ENCODE measurements at regions not wholly inside any gene's neighbourhood (a gene's known extent, or its start where the extent isn't known, plus 50 kb on each side); places are given as distances from the start of the nearest gene placed in this dataset.

GRCh38 chr16:79971237-79971572, 370.7 kb upstream of the MAF start:
- peaks cover 2% of the 10 kb centered on the region for H3K27me3 Mint-ChIP-seq (ENCODE audit: unreplicated experiment)
- no peak for DNase-seq
- H3K27ac Mint-ChIP-seq (ENCODE audit: unreplicated experiment), result no peak overlapping the region

DNA sequence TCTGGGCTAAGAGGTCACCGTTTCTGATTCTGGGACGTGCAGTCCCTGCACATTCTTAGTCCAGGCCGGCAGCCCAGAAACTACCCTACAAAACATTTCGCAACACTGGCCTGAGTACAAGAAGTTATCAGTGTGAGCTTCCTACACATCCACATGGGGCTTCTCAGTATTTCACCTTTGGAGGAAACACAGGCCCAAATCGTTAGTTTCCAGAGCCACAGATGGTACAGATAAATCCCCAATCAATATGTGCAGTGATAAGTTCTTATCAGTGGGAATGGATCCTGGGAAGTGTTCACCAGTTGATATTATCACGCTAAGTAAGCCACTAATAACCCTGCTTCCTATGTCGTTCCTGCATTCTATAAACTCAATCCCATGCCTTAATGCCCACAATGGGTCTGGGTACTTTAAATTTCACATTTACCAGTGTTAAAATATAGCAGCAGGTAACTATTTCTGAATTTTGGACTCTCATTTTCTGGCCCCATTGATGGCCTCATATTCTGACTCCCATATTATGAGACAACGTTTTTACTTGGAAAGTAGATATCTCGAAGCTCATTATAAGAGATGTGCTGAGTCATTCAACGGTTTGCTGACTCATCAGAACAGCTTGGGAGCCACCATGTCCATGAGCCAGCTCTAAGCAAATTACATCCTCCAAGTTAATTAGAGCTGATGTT, 370.2 kb upstream of the MAF start:
- H3K27me3 Mint-ChIP-seq (ENCODE audit: unreplicated experiment), result peaks cover 2% of the 10 kb centered on the region
- no peak overlapping the region for H3K4me3 Mint-ChIP-seq (ENCODE audit: unreplicated experiment)
- TF ChIP-seq CTCF (IDR thresholded peaks at IDR 0.05; ENCODE audit: partially characterized antibody, unreplicated experiment), result no peak

More at GRCh38 chr16:79971237-79971572, 370.7 kb upstream of the MAF start:
- Mint-ChIP-seq H3K4me3 (ENCODE audit: unreplicated experiment) (no peak overlapping the region), H3K4me1 (ENCODE audit: low read depth, unreplicated experiment) (no peaks in the 10 kb centered on the region), H3K36me3 (ENCODE audit: unreplicated experiment) (no peaks in the 10 kb centered on the region), H3K9me3 (ENCODE audit: unreplicated experiment) (no peaks in the 10 kb centered on the region)
- no peak for TF ChIP-seq CTCF (IDR thresholded peaks at IDR 0.05; ENCODE audit: partially characterized antibody, unreplicated experiment)

DNA sequence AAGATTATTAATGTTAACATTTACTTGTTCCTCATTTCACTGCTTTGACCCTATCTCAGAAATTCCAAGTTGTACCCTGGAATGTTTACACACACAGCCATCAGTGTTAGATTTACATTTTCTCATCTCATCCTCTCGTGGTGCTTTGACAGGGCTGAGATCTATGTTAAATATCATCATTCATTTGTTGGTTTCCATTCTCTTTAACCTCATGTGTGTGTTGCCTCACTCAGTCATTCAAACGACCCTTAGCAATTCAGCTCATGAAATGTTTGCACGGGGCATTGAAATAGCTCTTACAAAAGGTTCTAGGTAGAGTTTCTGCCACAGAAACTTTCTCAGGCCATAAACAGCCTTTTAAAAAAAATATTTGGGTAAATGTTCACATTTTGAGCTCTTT, 369.6 kb upstream of the MAF start:
- Mint-ChIP-seq H3K4me3 (ENCODE audit: unreplicated experiment) (no peak overlapping the region), H3K9me3 (ENCODE audit: unreplicated experiment) (no peaks in the 10 kb centered on the region), H3K36me3 (ENCODE audit: unreplicated experiment) (no peaks in the 10 kb centered on the region), H3K27me3 (ENCODE audit: unreplicated experiment) (peaks cover 2% of the 10 kb centered on the region), H3K4me1 (ENCODE audit: low read depth, unreplicated experiment) (no peaks in the 10 kb centered on the region), H3K27ac (ENCODE audit: unreplicated experiment) (no peak overlapping the region)
- no peak for DNase-seq
- TF ChIP-seq CTCF (IDR thresholded peaks at IDR 0.05; ENCODE audit: partially characterized antibody, unreplicated experiment), result no peak

More for the DNA sequence above, 370.2 kb upstream of the MAF start:
- no peaks in the 10 kb centered on the region for H3K4me1 Mint-ChIP-seq (ENCODE audit: low read depth, unreplicated experiment)
- no peaks in the 10 kb centered on the region for H3K36me3 Mint-ChIP-seq (ENCODE audit: unreplicated experiment)
- no peaks in the 10 kb centered on the region for H3K9me3 Mint-ChIP-seq (ENCODE audit: unreplicated experiment)
- DNase-seq, result no peak
- no peak overlapping the region for H3K27ac Mint-ChIP-seq (ENCODE audit: unreplicated experiment)

DNA sequence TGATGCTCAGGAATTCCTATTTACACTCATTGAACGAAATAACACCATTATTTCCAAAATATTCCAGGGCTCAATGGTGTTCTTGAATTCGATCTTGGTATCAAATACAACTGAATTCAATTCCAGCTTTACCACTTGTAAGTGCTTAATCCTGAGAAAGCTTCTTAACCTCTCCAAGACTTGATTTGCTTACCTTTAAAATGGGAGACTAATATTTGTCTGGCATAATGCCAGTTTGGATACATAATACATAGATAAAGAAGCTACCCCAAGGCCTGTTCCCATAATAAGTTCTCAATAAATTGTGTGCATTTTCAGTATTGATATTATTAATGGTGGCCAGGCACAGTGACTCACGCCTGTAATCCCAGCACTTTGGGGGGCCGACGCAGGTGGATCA, 368.9 kb upstream of the MAF start:
- no peak for TF ChIP-seq CTCF (IDR thresholded peaks at IDR 0.05; ENCODE audit: partially characterized antibody, unreplicated experiment)
- no peak overlapping the region for H3K27ac Mint-ChIP-seq (ENCODE audit: unreplicated experiment)
- no peaks in the 10 kb centered on the region for H3K9me3 Mint-ChIP-seq (ENCODE audit: unreplicated experiment)
- no peaks in the 10 kb centered on the region for H3K36me3 Mint-ChIP-seq (ENCODE audit: unreplicated experiment)
- peaks cover 2% of the 10 kb centered on the region for H3K27me3 Mint-ChIP-seq (ENCODE audit: unreplicated experiment)
- DNase-seq, result no peak
- no peaks in the 10 kb centered on the region for H3K4me1 Mint-ChIP-seq (ENCODE audit: low read depth, unreplicated experiment)
- no peak overlapping the region for H3K4me3 Mint-ChIP-seq (ENCODE audit: unreplicated experiment)

GRCh38 chr16:79966226-79966625, 365.7 kb upstream of the MAF start:
- Mint-ChIP-seq H3K36me3 (ENCODE audit: unreplicated experiment) (no peaks in the 10 kb centered on the region), H3K27me3 (ENCODE audit: unreplicated experiment) (peaks cover 2% of the 10 kb centered on the region), H3K4me1 (ENCODE audit: low read depth, unreplicated experiment) (no peaks in the 10 kb centered on the region), H3K4me3 (ENCODE audit: unreplicated experiment) (no peak overlapping the region), H3K9me3 (ENCODE audit: unreplicated experiment) (no peaks in the 10 kb centered on the region), H3K27ac (ENCODE audit: unreplicated experiment) (no peak overlapping the region)
- no peak for DNase-seq
- TF ChIP-seq CTCF (IDR thresholded peaks at IDR 0.05; ENCODE audit: partially characterized antibody, unreplicated experiment), result no peak

Data from glutamatergic neuron (in vitro differentiated cells).